ENCODE measurements at regions not wholly inside any gene's neighbourhood (a gene's known extent, or its start where the extent isn't known, plus 50 kb on each side); places are given as distances from the start of the nearest gene placed in this dataset.

- TF ChIP-seq CTCF (IDR thresholded peaks at IDR 0.05), result no peak
- no peak for TF ChIP-seq POLR2A (IDR thresholded peaks at IDR 0.05)
Measured at GRCh38 chr13:111554539-111555267, 234.3 kb downstream of the TEX29 start.
